DMS53 (cell line): ENCODE measurements at regions not wholly inside any gene's neighbourhood (a gene's known extent, or its start where the extent isn't known, plus 50 kb on each side); places are given as distances from the start of the nearest gene placed in this dataset.

Experiments used
- DNase-seq: peaks from one replicate; lab custom pipeline; 2025; lab: John Stamatoyannopoulos, UW

GRCh38 chr2:6518361-6518760, 347.3 kb downstream of the CMPK2 start:
- DNase-seq, result no peak

- DNase-seq, result no peak
These were observed 342.2 kb downstream of the CMPK2 start for GRCh38 chr2:6523476-6523875.

- DNase-seq, result no peak
These were observed 340.8 kb downstream of the CMPK2 start for GRCh38 chr2:6524691-6525474.

- DNase-seq, result no peak
These were observed 340.2 kb downstream of the CMPK2 start for GRCh38 chr2:6525475-6525964.

- DNase-seq, result peak; percentile 77
These were observed 339.4 kb downstream of the CMPK2 start for GRCh38 chr2:6526093-6526824.

GRCh38 chr2:6531304-6531703, 334.4 kb downstream of the CMPK2 start:
- DNase-seq, result no peak

GRCh38 chr2:6535572-6535971, 330.1 kb downstream of the CMPK2 start:
- no peak for DNase-seq

GRCh38 chr2:6538607-6539006, 327.1 kb downstream of the CMPK2 start:
- DNase-seq, result peak; percentile 25

- peak; percentile 52 for DNase-seq
These were observed 320.4 kb downstream of the CMPK2 start for GRCh38 chr2:6545336-6545735.

- no peak for DNase-seq
These were observed 319.9 kb downstream of the CMPK2 start for GRCh38 chr2:6545795-6546194.

GRCh38 chr2:6554466-6554865, 311.2 kb downstream of the CMPK2 start:
- peak; percentile 64 for DNase-seq

GRCh38 chr2:6556755-6557154, 309.0 kb downstream of the CMPK2 start:
- peak; percentile 93 for DNase-seq

GRCh38 chr2:6557737-6558136, 308.0 kb downstream of the CMPK2 start:
- peak; percentile 75 for DNase-seq

GRCh38 chr2:6562771-6563170, 302.9 kb downstream of the CMPK2 start:
- peak; percentile 62 for DNase-seq

- no peak for DNase-seq
These were observed 301.4 kb downstream of the CMPK2 start for GRCh38 chr2:6564326-6564725.

GRCh38 chr2:6574121-6574520, 291.6 kb downstream of the CMPK2 start:
- no peak for DNase-seq

GRCh38 chr2:6576302-6576701, 289.4 kb downstream of the CMPK2 start:
- DNase-seq, result no peak

GRCh38 chr2:6577960-6578359, 287.7 kb downstream of the CMPK2 start:
- DNase-seq, result no peak

GRCh38 chr2:6578416-6578815, 287.3 kb downstream of the CMPK2 start:
- DNase-seq, result no peak

- DNase-seq, result no peak
These were observed 286.4 kb downstream of the CMPK2 start for GRCh38 chr2:6579281-6579680.

- peak; percentile 74 for DNase-seq
These were observed 284.7 kb downstream of the CMPK2 start for GRCh38 chr2:6580982-6581381.

- no peak for DNase-seq
These were observed 276.6 kb downstream of the CMPK2 start for GRCh38 chr2:6589150-6589549.

- DNase-seq, result no peak
These were observed 275.3 kb downstream of the CMPK2 start for GRCh38 chr2:6590442-6590841.
